H1 (cell line): ENCODE measurements at regions not wholly inside any gene's neighbourhood (a gene's known extent, or its start where the extent isn't known, plus 50 kb on each side); places are given as distances from the start of the nearest gene placed in this dataset.

Source experiments
- CTCF ChIA-PET: fragments of 300-600 bp; sonication (Branson Sonifier 250); formaldehyde crosslinking; loops from one replicate; lab custom pipeline; 2021; ENCODE audit not compliant: partially characterized antibody; lab: Charles Lee
- POLR2A ChIA-PET: fragments of 300-600 bp; sonication (Branson Sonifier 250); formaldehyde crosslinking; loops from one replicate; lab custom pipeline; 2021; ENCODE audit warnings: inconsistent platforms; ENCODE audit not compliant: partially characterized antibody; lab: Charles Lee
- DNase-seq, 2 experiments: peaks; one replicate each; pipeline versions ENCODE4 v3.0.0 to v3.0.0-alpha.2; 2010 to 2022; ENCODE audit warnings: low spot score in 2 of 2, low read depth in 1 of 2, mixed read lengths in 1 of 2
- FAIRE-seq: peaks from 2 replicates; lab custom pipeline; 2011; peaks lifted over from hg19 to GRCh38; lab: Jason Lieb, UNC
- H2AFZ ChIP-seq: 2 replicates; pipeline ENCODE4 v1.8.1; 2012; ENCODE audit warnings: low read length, inconsistent platforms
- H2AK5ac ChIP-seq: 2 replicates; pipeline ENCODE4 v1.6.1; 2013; ENCODE audit warnings: low read depth, low read length
- H2BK120ac ChIP-seq: replicated peaks from 2 replicates; pipeline ENCODE3; 2013; ENCODE audit warnings: low read depth, low read length, inconsistent platforms
- H2BK12ac ChIP-seq: 2 replicates; pipeline ENCODE4 v1.6.1; 2013; ENCODE audit warnings: low read depth, low read length
- H2BK15ac ChIP-seq: 2 replicates; pipeline ENCODE4 v1.6.1; 2013; ENCODE audit warnings: low read length
- H2BK20ac ChIP-seq: 2 replicates; pipeline ENCODE4 v1.6.1; 2013; ENCODE audit warnings: low read length
- H2BK5ac ChIP-seq: 2 replicates; pipeline ENCODE4 v1.6.1; 2013; ENCODE audit warnings: low read depth, low read length
- H3K14ac ChIP-seq: 2 replicates; pipeline ENCODE4 v1.6.1; 2013; ENCODE audit warnings: inconsistent platforms; ENCODE audit not compliant: insufficient read length
- H3K18ac ChIP-seq: 2 replicates; pipeline ENCODE4 v1.6.1; 2013; ENCODE audit warnings: low read length; ENCODE audit errors: extremely low read depth
- H3K23ac ChIP-seq: 2 replicates; pipeline ENCODE4 v1.6.1; 2013; ENCODE audit warnings: inconsistent platforms; ENCODE audit not compliant: insufficient read length
- H3K23me2 ChIP-seq: 2 replicates; pipeline ENCODE4 v1.6.1; 2013; ENCODE audit warnings: low read depth, low read length
- H3K27ac ChIP-seq: 2 replicates; pipeline ENCODE4 v1.6.1; 2011; ENCODE audit warnings: low read depth, low read length, inconsistent platforms
- H3K27me3 ChIP-seq, 4 experiments: replicated peaks in 1 of 4; 1 replicate in 1 of 4; 2 replicates in 3 of 4; pipeline versions ENCODE4 v1.6.1 to v1.8.1; 2011 to 2013; ENCODE audit warnings: low read length in 3 of 4, mild to moderate bottlenecking in 3 of 4, inconsistent platforms in 2 of 4, mixed read lengths in 2 of 4, moderate library complexity in 1 of 4; ENCODE audit not compliant: control insufficient read depth in 3 of 4, insufficient read depth in 3 of 4; ENCODE audit errors: extremely low read depth in 1 of 4
- H3K36me3 ChIP-seq, 4 experiments: 2 replicates each; pipeline versions ENCODE4 v1.6.1 to v1.8.1; 2011 to 2013; ENCODE audit warnings: mild to moderate bottlenecking in 4 of 4, low read length in 3 of 4, moderate library complexity in 2 of 4, control low read depth in 1 of 4, inconsistent platforms in 1 of 4; ENCODE audit not compliant: insufficient read depth in 4 of 4, control insufficient read depth in 2 of 4
- H3K4ac ChIP-seq: replicated peaks from 2 replicates; pipeline ENCODE3; 2013; ENCODE audit warnings: low read length, low read depth, mixed read lengths, inconsistent platforms; ENCODE audit not compliant: insufficient read length
- H3K4me1 ChIP-seq, 4 experiments: replicated peaks in 1 of 4; 1 replicate in 1 of 4; 2 replicates in 3 of 4; pipeline versions ENCODE4 v1.6.1 to v1.8.1; 2011 to 2013; ENCODE audit warnings: low read length in 3 of 4, inconsistent platforms in 2 of 4, mixed read lengths in 1 of 4; ENCODE audit not compliant: insufficient read depth in 4 of 4, control insufficient read depth in 3 of 4
- H3K4me2 ChIP-seq, 2 experiments: 2 replicates each; pipeline versions ENCODE4 v1.6.1 to v1.8.1; 2011 to 2013; ENCODE audit warnings: low read depth in 2 of 2, low read length in 2 of 2, control low read depth in 1 of 2, inconsistent platforms in 1 of 2, mild to moderate bottlenecking in 1 of 2; ENCODE audit not compliant: insufficient read depth in 1 of 2
- H3K4me3 ChIP-seq, 4 experiments: fragments of 200-600, 300-600 bp in 1 of 4; sonication (generic), shearing (Covaris generic), sonication (Bioruptor Twin) in 1 of 4; 2 replicates each; pipeline versions ENCODE4 v1.5.1 to v1.8.1; 2011 to 2016; ENCODE audit warnings: low read length in 4 of 4, low read depth in 3 of 4, control low read depth in 2 of 4, inconsistent platforms in 2 of 4, mild to moderate bottlenecking in 2 of 4, mixed read lengths in 1 of 4, moderate library complexity in 1 of 4; ENCODE audit not compliant: insufficient read depth in 2 of 4; ENCODE audit errors: extremely low read depth in 1 of 4
- H3K56ac ChIP-seq: replicated peaks from 2 replicates; pipeline ENCODE3; 2013; ENCODE audit warnings: low read depth, mild to moderate bottlenecking, mixed read lengths, low read length, inconsistent platforms; ENCODE audit not compliant: insufficient read length
- H3K79me1 ChIP-seq: 2 replicates; pipeline ENCODE4 v1.6.1; 2013; ENCODE audit warnings: low read depth, low read length, control low read depth
- H3K79me2 ChIP-seq, 2 experiments: 2 replicates each; pipeline versions ENCODE4 v1.6.1 to v1.8.1; 2012 to 2013; ENCODE audit warnings: low read length in 2 of 2, mild to moderate bottlenecking in 2 of 2, inconsistent platforms in 1 of 2; ENCODE audit not compliant: insufficient read depth in 2 of 2, control insufficient read depth in 1 of 2
- H3K9ac ChIP-seq, 4 experiments: replicated peaks in 1 of 4; 1 replicate in 1 of 4; 2 replicates in 3 of 4; pipeline versions ENCODE4 v1.6.1 to v1.8.1; 2011 to 2013; ENCODE audit warnings: low read depth in 3 of 4, low read length in 3 of 4, control low read depth in 2 of 4, mild to moderate bottlenecking in 2 of 4, moderate library complexity in 2 of 4, inconsistent platforms in 1 of 4; ENCODE audit errors: extremely low read depth in 1 of 4
- H3K9me3 ChIP-seq, 2 experiments: 2 replicates each; pipeline versions ENCODE4 v1.6.1 to v1.8.1; 2012 to 2013; ENCODE audit warnings: mild to moderate bottlenecking in 2 of 2, moderate library complexity in 2 of 2, control low read depth in 1 of 2, inconsistent platforms in 1 of 2, low read depth in 1 of 2, low read length in 1 of 2, mixed read lengths in 1 of 2; ENCODE audit not compliant: insufficient read depth in 2 of 2
- H4K20me1 ChIP-seq, 2 experiments: replicated peaks in 1 of 2; 2 replicates each; pipeline versions ENCODE3 to v1.8.1; 2011 to 2013; ENCODE audit warnings: inconsistent platforms in 2 of 2, low read length in 2 of 2, mild to moderate bottlenecking in 1 of 2; ENCODE audit not compliant: insufficient read depth in 2 of 2, control insufficient read depth in 1 of 2
- H4K5ac ChIP-seq: 2 replicates; pipeline ENCODE4 v1.6.1; 2013; ENCODE audit warnings: low read length, low read depth, mixed read lengths, inconsistent platforms; ENCODE audit not compliant: insufficient read length
- H4K8ac ChIP-seq: 2 replicates; pipeline ENCODE4 v1.8.0; 2013; ENCODE audit warnings: mild to moderate bottlenecking, moderate library complexity, low read length, inconsistent platforms; ENCODE audit not compliant: insufficient read depth; ENCODE audit errors: extremely low read depth
- H4K91ac ChIP-seq: replicated peaks from 2 replicates; pipeline ENCODE3; 2013; ENCODE audit warnings: low read length, mixed read lengths, inconsistent platforms; ENCODE audit not compliant: insufficient read length
- CBX8 ChIP-seq: fragments of 300-800, 300-1000 bp; sonication (generic); IDR thresholded peaks from 2 replicates; pipeline ENCODE4 v1.7.1; 2016; ENCODE audit warnings: low read depth, low read length, borderline replicate concordance
- EGR1 ChIP-seq: IDR thresholded peaks from 2 replicates; pipeline ENCODE4 v1.6.1; 2011; ENCODE audit warnings: low read depth, low read length, borderline replicate concordance
- EP300 ChIP-seq, 2 experiments: IDR thresholded peaks; 1 replicate in 1 of 2; 2 replicates in 1 of 2; pipeline ENCODE4 v1.6.1; 2011 to 2012; ENCODE audit warnings: low read depth in 2 of 2, low read length in 2 of 2, mild to moderate bottlenecking in 2 of 2, borderline replicate concordance in 1 of 2, inconsistent platforms in 1 of 2, moderate library complexity in 1 of 2
- TCF12 ChIP-seq: IDR thresholded peaks from 2 replicates; pipeline ENCODE4 v1.6.1; 2011; ENCODE audit warnings: low read depth, mild to moderate bottlenecking, low read length
- WGBS, 2 experiments: shearing (Covaris generic) in 1 of 2; methylation state at CpG; one replicate each; pipeline versions ENCODE4 v1.1.6 to v1.1.7; 2013 to 2015; ENCODE audit warnings: low lambda C conversion rate in 2 of 2, mixed read lengths in 2 of 2, inconsistent platforms in 1 of 2, low coverage in 1 of 2, missing lambda C conversion rate in 1 of 2; ENCODE audit not compliant: insufficient replicate concordance in 2 of 2, insufficient coverage in 1 of 2, insufficient read length in 1 of 2; ENCODE audit errors: extremely low coverage in 1 of 2, missing lambda C conversion rate in 1 of 2; 5-methylcytosine and 5-hydroxymethylcytosine counted together

GRCh38 chr13:106656186-106656585, 88.2 kb upstream of the ARGLU1 start:
- no peaks in the 10 kb centered on the region for H3K9me3 ChIP-seq
- H2BK5ac ChIP-seq = no peak overlapping the region
- H2BK15ac ChIP-seq = no peak overlapping the region
- ChIA-PET POLR2A (no interaction called here), CTCF (interaction anchor here (0.6 kb wide), 1 partner anchor 260 kb away, joined by 4 read pairs; no protein-coding TSS in a partner anchor)
- DNase-seq (no peak), FAIRE-seq (no peak)
- H3K9ac ChIP-seq = no peak overlapping the region
- no peaks in the 10 kb centered on the region for H3K23me2 ChIP-seq
- no peaks in the 10 kb centered on the region for H4K20me1 ChIP-seq
- H3K14ac ChIP-seq = no peak overlapping the region
- H3K36me3 ChIP-seq = no peaks in the 10 kb centered on the region
- no peak for TF ChIP-seq EGR1
- no peak for TF ChIP-seq EP300 (IDR thresholded peaks at IDR 0.05; ENCODE audit: borderline replicate concordance in 1 of 2, low read depth in 2 of 2, low read length in 2 of 2)
- TF ChIP-seq CBX8 = no peak
- TF ChIP-seq TCF12 = no peak
- H3K79me2 ChIP-seq = no peaks in the 10 kb centered on the region
- H2AK5ac ChIP-seq = no peak overlapping the region
- no peak overlapping the region for H3K4me3 ChIP-seq
- no peak overlapping the region for H3K23ac ChIP-seq
- H3K27me3 ChIP-seq = no peaks in the 10 kb centered on the region
- H3K4ac ChIP-seq = no peak overlapping the region
- H3K4me1 ChIP-seq = no peaks in the 10 kb centered on the region
- H2BK12ac ChIP-seq = no peak overlapping the region
- no peak overlapping the region for H4K8ac ChIP-seq
- no peak overlapping the region for H4K5ac ChIP-seq
- no peak overlapping the region for H4K91ac ChIP-seq
- no peaks in the 10 kb centered on the region for H3K79me1 ChIP-seq
- WGBS, 2 experiments = 72% methylated on average over 1 of the region's 1 CpG; no CpG with 5 or more reads in 1 of the 2 experiments
- no peak overlapping the region for H2BK20ac ChIP-seq
- no peak overlapping the region for H3K56ac ChIP-seq
- no peak overlapping the region for H2BK120ac ChIP-seq
- no peak overlapping the region for H2AFZ ChIP-seq
- H3K18ac ChIP-seq = no peak overlapping the region
- no peak overlapping the region for H3K4me2 ChIP-seq
- H3K27ac ChIP-seq = no peak overlapping the region
